GM13976 (cell line): ENCODE measurements at regions not wholly inside any gene's neighbourhood (a gene's known extent, or its start where the extent isn't known, plus 50 kb on each side); places are given as distances from the start of the nearest gene placed in this dataset.
A peak's percentile ranks its signal among the peaks of the same experiment; 100 is the strongest.

Experiments
- DNase-seq: peaks from one replicate; pipeline ENCODE4 v3.0.0; 2012; ENCODE audit warnings: low spot score
- in situ Hi-C: fragments of 300-500 bp; cut with MboI; formaldehyde crosslinking; loops from one replicate; pipeline ENCODE4 v1.12.0; 2022; ENCODE audit warnings: low sequenced_read_pairs, mixed read lengths, inconsistent platforms; ENCODE audit not compliant: unreplicated experiment
- TF ChIP-seq, protein P1 (sequence below): IDR thresholded peaks from 2 replicates; pipeline ENCODE4 v1.5.1; 2012; ENCODE audit warnings: borderline replicate concordance, mild to moderate bottlenecking; ENCODE audit not compliant: insufficient read depth; ENCODE audit errors: extremely low read depth, missing control alignments, control extremely low read depth

DNA sequence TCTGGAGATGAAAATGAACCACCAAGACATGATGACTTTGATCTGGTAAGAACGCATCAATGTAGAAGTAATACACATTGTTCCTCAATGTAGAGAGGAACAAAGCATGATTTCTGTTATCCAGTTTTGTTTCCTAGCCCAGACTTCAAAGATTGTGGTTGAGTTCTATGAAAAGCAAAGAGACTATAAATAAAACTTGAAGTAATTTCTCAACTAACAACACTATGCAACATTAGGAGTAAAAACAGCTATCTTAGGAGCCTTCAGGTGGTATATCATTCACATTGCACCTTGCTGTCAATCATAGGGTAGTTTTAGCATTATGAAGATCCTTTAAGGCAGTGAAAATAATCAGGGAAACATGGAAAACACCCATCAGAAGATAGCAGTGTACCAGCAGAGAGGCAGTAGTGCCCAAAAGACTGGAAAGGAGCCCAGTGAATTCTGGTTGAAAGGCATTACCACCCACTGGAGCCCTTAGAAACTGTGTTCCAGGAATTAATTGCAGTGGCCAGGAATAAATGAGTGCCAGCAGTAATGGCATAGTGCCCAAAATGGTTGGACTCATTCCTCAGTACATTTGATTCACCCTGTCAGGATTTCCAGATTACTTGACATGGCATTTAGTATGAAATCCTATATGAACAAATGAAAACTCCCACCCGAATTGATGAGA, 300.7 kb upstream of the CXXC4 start:
- TF ChIP-seq, protein P1, sequence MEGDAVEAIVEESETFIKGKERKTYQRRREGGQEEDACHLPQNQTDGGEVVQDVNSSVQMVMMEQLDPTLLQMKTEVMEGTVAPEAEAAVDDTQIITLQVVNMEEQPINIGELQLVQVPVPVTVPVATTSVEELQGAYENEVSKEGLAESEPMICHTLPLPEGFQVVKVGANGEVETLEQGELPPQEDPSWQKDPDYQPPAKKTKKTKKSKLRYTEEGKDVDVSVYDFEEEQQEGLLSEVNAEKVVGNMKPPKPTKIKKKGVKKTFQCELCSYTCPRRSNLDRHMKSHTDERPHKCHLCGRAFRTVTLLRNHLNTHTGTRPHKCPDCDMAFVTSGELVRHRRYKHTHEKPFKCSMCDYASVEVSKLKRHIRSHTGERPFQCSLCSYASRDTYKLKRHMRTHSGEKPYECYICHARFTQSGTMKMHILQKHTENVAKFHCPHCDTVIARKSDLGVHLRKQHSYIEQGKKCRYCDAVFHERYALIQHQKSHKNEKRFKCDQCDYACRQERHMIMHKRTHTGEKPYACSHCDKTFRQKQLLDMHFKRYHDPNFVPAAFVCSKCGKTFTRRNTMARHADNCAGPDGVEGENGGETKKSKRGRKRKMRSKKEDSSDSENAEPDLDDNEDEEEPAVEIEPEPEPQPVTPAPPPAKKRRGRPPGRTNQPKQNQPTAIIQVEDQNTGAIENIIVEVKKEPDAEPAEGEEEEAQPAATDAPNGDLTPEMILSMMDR = no peak
- in situ Hi-C loops = no loop called here
- DNase-seq = peak; percentile 28

DNA sequence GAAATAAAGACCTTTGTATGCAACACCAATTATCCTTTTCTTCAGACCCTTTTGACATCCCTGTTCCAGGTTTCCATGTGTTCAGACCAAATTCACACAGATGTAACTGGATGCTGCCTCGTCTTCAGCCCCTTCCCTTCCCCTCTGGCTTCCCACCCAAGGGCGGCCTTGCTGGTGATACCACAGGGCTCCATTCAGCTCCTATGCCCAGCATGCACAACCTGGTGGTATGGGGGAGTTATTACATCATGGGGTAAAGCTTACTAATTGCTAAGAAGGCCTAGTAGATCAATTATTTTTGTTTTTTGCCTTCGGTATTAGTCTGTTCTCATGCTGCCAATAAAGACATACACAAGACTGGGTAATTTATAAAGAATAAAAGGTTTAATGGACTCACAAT, 317.0 kb upstream of the CXXC4 start:
- DNase-seq = no peak
- TF ChIP-seq, protein P1 = no peak
- in situ Hi-C loops = no loop called here

DNA sequence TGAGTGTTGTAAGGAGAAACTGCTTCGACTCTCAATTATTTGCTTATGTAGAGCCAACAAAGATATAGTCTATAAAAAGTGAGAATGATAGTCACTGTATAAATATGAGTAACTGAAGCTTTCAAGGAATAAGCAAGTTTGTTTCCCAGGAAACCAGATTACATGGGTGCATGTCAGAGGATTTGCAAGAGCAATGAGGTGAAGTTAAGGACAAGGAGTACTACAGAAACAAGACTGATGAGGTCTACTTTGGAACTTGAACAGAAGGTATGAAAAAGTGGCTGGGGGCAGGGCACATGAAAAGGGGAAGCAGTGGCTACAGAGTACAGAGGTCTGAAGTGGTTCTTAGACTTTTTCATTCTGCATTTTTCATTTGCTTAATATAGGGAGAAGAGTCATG, 321.0 kb upstream of the CXXC4 start:
- DNase-seq = no peak
- TF ChIP-seq, protein P1 = no peak
- in situ Hi-C loops = no loop called here

DNA sequence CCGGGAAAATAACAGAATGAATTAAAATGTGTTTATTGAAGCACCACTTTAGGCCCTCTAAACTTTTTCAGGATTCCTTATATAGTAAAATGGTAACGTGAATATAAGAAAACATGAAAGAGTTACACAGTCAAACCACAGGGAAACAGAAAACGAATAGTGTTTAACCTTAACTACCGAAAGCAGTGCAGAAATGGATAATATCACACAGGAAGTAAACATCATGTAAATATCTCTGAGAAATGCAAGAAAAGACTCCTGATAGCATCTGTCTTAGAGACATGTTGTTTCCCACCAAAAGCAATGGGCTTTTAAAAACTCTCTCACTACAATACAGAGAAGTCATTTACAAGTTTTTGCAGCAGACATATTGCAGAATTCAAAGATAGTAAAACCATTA, 323.9 kb upstream of the CXXC4 start:
- in situ Hi-C loops = no loop called here
- TF ChIP-seq, protein P1 = no peak
- no peak for DNase-seq

DNA sequence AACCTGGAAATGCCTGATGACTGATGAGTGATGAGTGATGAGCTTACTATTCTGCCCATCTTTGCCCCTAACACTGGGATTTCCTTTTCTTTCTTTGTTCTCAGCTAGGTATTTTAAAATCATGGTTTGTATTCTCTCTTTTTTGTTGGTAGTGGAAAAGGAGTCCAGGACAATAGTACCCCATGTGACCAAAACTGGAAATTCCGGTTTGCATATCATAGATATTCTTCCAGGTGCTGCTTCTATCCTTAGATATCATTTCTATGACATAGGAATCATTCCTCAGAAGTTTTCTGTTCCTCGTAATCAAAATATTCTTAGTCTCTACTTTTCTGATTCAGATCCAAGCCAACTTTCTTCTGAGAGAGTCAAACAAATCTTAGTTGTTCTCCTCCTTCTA, 320.5 kb upstream of the TET2 start:
- in situ Hi-C loops = no loop called here
- DNase-seq = no peak
- TF ChIP-seq, protein P1 = no peak

DNA sequence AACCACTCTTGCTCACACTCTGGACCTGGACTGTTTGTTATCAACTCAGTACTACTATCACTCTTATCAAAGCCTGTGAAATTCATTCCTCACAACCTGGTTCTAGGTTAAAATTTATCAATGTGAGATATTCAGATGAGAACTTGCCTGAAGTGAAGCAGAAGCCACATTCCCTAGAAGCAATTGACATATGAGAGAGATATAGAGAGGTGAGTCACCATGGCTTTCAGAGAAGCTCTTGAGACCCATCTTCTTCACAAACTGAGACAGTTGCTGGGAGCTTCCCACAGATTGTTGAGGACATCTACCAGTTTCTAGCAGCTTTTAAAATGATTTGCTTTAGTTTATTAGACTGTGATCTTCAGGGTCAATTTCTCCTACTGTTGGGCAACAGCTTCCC, 316.9 kb upstream of the TET2 start:
- TF ChIP-seq, protein P1 = no peak
- in situ Hi-C loops = no loop called here
- no peak for DNase-seq
